RPMI8226 (cell line): ENCODE measurements at regions not wholly inside any gene's neighbourhood (a gene's known extent, or its start where the extent isn't known, plus 50 kb on each side); places are given as distances from the start of the nearest gene placed in this dataset.

Source experiments
- DNase-seq: peaks from one replicate; pipeline ENCODE4 v3.0.0-alpha.2; 2015

- DNase-seq: no peak
Observed at GRCh38 chr9:96031366-96031824, 155.9 kb downstream of the ERCC6L2 start.

DNA sequence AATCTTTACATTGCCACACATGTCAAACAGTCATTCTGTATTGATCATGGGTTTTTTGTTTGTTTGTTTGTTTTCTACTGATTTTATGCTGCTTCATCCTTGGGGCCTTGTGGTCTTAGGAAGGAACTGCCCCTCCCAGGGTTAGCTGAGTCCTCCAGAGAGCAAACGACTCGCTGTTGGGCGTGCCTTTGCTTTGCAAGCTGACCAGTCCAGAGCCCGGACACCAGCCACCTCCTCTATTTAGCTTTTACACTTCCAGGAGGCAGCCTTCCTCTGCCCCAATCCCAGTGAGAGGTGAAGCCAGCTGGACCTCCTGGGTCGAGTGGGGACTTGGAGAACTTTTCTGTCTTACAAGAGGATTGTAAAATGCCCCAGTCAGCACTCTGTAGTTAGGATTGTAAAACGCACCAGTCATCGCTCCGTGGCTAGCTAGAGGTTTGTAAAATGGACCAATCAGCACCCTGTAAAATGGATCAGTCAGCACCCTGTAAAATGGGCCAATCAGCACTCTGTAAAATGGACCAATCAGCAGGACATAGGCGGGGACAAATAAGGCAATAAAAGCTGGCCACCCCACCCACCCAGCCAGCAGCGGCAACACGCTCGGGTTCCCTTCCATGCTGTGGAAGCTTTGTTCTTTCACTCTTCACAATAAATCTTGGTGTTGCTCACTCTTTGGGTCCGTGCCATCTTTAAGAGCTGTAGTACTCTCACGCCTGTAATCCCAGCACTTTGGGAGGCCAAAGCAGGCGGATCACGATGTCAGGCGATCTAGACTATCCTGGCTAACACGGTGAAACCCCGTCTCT, 154.4 kb downstream of the ERCC6L2 start:
- DNase-seq: no peak

DNA sequence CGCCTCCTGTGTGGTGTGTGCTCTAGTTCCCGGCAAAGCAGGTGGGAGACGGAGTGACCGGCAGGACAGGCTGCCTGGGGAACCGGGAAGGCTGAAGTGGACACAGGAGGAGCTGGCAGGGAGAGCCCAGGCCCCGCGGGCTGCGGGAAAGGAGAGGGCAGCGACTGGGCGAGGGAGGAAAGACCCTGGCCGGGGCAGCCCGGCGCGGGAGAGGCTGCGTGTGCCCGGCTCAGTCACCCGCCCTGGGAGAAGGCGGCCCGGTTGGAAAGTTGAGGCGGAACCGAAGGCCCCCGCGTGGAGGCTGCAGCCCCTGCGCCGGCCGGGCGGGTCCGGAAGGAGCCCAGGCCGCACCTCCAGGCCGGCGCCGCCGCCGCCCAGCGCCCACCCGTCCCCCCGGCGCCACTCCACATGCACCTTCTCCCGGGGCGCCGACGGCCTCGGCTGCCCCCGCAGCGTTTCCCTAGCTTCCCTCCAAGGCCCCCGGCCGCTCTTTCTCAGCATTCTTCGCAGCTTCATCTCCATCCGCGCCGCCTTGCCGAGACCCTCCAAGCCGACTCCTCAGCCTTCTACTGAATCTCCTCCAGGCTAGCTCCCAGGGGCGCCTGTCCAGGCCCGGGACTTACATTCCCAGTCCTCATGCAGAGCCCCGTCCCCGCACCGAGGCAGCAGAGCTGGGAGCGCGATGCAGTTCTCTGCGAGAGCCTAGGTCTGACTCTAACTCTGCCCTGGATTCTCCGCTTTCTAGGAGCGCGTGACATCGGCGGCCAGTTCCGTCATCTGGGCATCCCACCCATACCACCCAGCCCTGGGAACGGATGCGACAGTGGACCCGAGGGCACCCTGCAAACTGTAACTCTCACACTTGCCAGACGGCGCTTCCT, 152.0 kb downstream of the ERCC6L2 start:
- DNase-seq: no peak

DNA sequence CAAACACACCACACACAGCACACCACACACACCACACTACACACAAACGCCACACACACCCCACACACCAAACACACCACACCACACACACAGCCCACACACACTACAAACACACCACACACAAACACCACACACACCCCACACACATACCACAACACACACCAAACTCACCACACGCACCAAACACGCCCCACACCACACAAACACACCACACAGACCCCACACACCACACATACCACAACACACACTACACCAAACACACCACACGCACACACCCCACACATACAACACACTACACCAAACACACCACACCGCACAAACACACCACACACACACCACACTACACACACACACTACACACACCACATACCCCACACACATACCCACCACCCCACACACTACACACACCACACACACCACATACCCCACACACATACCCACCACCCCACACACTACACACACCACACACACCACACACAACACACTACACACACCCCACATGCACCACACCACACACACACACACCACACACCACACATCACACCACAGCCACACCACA, 151.2 kb downstream of the ERCC6L2 start:
- no peak for DNase-seq

- no peak for DNase-seq
Observed at GRCh38 chr9:96025995-96026602, 150.6 kb downstream of the ERCC6L2 start.

DNA sequence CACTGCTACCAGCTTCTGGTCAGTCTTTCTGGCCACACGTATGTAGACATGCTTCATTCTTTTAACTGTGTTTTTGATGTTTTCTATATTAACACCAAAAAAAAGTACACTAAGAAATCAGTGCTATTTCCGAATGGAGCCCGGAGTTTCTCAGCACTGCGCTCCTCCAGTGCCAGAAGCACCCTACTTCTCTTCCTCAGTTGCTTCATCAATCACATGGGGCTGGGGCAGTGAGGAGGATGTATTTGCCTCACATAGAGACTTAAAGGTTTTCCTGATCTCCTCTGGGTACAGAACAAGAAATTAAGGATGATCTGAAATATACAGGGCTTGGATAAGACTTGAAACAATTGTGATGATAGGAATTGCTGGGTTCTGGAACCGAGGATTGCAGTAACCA, 148.0 kb downstream of the ERCC6L2 start:
- no peak for DNase-seq

GRCh38 chr9:96022445-96023051, 147.1 kb downstream of the ERCC6L2 start:
- DNase-seq: no peak

GRCh38 chr9:96021551-96022444, 146.3 kb downstream of the ERCC6L2 start:
- DNase-seq: no peak

DNA sequence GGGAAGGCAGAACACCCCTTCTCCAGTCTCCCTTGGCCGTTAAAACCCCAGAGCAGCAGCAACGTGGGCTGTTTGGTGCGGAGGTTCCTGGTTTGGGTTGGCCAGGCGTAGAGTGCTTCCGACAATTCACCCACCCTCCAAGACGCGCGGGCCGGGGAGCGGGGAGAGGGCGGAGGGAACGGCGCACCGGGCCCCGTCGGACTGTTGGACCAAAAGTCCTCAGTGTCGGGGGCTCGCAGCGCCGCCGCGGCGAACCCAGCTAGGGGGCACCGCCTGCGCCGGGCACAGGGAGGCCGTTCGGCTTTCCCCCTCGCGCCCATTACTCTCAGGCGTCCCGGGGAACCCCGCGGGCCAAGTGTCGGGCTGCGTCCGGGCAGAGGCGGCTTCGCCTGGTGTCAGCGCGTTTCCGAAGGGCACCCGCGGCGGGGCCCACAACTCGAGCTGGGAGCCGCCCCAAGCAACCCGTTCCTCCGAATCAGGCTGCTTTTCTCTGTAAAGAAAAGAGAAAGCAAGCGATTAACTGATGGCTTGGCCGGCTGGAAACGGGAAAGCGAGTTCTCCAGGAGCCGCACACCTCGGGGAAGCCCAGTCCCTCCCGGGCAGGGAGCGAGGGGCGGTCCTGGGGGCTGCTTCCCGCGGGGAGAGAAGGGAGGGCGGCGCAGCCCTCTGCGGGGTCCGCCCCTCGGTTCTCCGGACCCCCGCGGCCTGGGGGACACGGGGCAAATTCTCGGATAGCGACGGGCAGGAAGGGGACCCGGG, 145.5 kb downstream of the ERCC6L2 start:
- no peak for DNase-seq

GRCh38 chr9:96020300-96020791, 144.9 kb downstream of the ERCC6L2 start:
- DNase-seq: no peak
